Small intestine (tissue), 7 donors: ENCODE measurements at regions not wholly inside any gene's neighbourhood (a gene's known extent, or its start where the extent isn't known, plus 50 kb on each side); places are given as distances from the start of the nearest gene placed in this dataset.

ENCODE experiments used
- DNase-seq, 2 donors: peaks; one replicate each; pipeline versions ENCODE4 v3.0.0 to v3.0.0-alpha.2; 2013
- FAIRE-seq: peaks from 2 replicates; lab custom pipeline; 2012; peaks lifted over from hg19 to GRCh38; lab: Jason Lieb, UNC
- H3K27ac ChIP-seq, 3 donors: one replicate each; pipeline ENCODE4 v1.5.1; 2013; ENCODE audit warnings: low read length in 2 of 3, mild to moderate bottlenecking in 2 of 3, control low read depth in 1 of 3, inconsistent platforms in 1 of 3, low read depth in 1 of 3, moderate library complexity in 1 of 3
- H3K27me3 ChIP-seq, 3 donors: one replicate each; pipeline ENCODE4 v1.6.1; 2013; ENCODE audit warnings: low read length in 3 of 3, inconsistent platforms in 1 of 3; ENCODE audit not compliant: control insufficient read depth in 3 of 3, insufficient read depth in 3 of 3
- H3K36me3 ChIP-seq, 3 donors: one replicate each; pipeline ENCODE4 v1.6.1; 2013; ENCODE audit warnings: low read length in 3 of 3, inconsistent platforms in 1 of 3, low read depth in 1 of 3, mild to moderate bottlenecking in 1 of 3, moderate library complexity in 1 of 3; ENCODE audit not compliant: control insufficient read depth in 3 of 3, insufficient read depth in 2 of 3
- H3K4me1 ChIP-seq, 3 donors: one replicate each; pipeline ENCODE4 v1.6.1; 2013; ENCODE audit warnings: low read length in 2 of 3, inconsistent platforms in 1 of 3, low read depth in 1 of 3, mild to moderate bottlenecking in 1 of 3, moderate library complexity in 1 of 3; ENCODE audit not compliant: control insufficient read depth in 3 of 3, insufficient read depth in 2 of 3
- H3K4me3 ChIP-seq, 3 donors: one replicate each; pipeline ENCODE4 v1.5.1; 2013; ENCODE audit warnings: low read length in 3 of 3, control low read depth in 1 of 3, inconsistent platforms in 1 of 3, low read depth in 1 of 3, mild to moderate bottlenecking in 1 of 3, moderate library complexity in 1 of 3
- H3K9me3 ChIP-seq, 2 donors: one replicate each; pipeline ENCODE4 v1.6.1; 2013; ENCODE audit warnings: low read depth in 1 of 2, low read length in 1 of 2; ENCODE audit not compliant: control insufficient read depth in 2 of 2, insufficient read depth in 1 of 2
- WGBS, 3 donors: extraction: QIAGEN DNeasy Blood & Tissue Kit; methylation state at CpG; one replicate each; pipeline ENCODE4 v1.1.7; 2013; 5-methylcytosine and 5-hydroxymethylcytosine counted together
- donor health status: healthy with polysubstance abuse.
- donor health status: control.
- donor health status: control.
- donor health status: Bipolar disorder and iron deficiency.
- donor health status: healthy.

GRCh38 chr3:166123088-166123487 is 285.9 kb upstream of the BCHE start:
- Histone ChIP-seq H3K4me1 (no peaks in the 10 kb centered on the region), H3K4me3 (no peak overlapping the region), H3K36me3 (no peaks in the 10 kb centered on the region), H3K9me3 (no peaks in the 10 kb centered on the region), H3K27ac (no peak overlapping the region), H3K27me3 (no peaks in the 10 kb centered on the region)
- FAIRE-seq (no peak), DNase-seq (no peak)

- no peak for DNase-seq
- Histone ChIP-seq H3K27ac (no peak overlapping the region), H3K9me3 (no peaks in the 10 kb centered on the region), H3K36me3 (no peaks in the 10 kb centered on the region), H3K27me3 (no peaks in the 10 kb centered on the region), H3K4me1 (no peaks in the 10 kb centered on the region), H3K4me3 (no peak overlapping the region)
- FAIRE-seq: no peak
- 9 to 33% (median 15%) methylated on average over 2 of the region's 2 CpGs for WGBS, 3 donors
These were observed 280.8 kb upstream of the BCHE start for GRCh38 chr3:166118049-166118448.

DNA sequence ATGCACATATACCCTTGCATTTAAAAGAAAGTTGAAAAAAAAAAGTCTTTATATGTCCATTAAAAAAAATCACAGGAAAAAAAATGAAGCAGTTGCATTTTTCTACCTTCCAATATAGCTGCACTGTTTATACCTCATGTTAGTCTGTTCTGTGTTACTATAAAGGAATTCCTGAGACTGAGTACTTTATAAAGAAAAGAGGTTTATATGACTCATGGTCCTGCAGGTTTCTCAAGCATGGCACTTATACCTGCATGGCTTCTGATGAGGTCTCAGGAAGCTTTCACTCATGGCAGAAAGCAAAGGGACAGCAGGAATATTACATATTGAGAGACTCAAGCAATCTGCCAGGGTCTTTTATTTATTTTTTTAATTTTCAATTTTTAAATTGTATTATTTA is 277.2 kb upstream of the BCHE start:
- Histone ChIP-seq H3K9me3 (no peaks in the 10 kb centered on the region), H3K27ac (no peak overlapping the region), H3K27me3 (no peaks in the 10 kb centered on the region), H3K4me1 (no peaks in the 10 kb centered on the region), H3K36me3 (no peaks in the 10 kb centered on the region), H3K4me3 (no peak overlapping the region)
- DNase-seq (no peak), FAIRE-seq (no peak)

- no peak overlapping the region for H3K4me3 ChIP-seq
- 74 to 91% (median 88%) methylated on average over 2 of the region's 2 CpGs for WGBS, 3 donors
- H3K27ac ChIP-seq: no peak overlapping the region
- DNase-seq: no peak
- FAIRE-seq: no peak
- H3K9me3 ChIP-seq: no peaks in the 10 kb centered on the region
- H3K4me1 ChIP-seq: no peaks in the 10 kb centered on the region
- no peaks in the 10 kb centered on the region for H3K36me3 ChIP-seq
- H3K27me3 ChIP-seq: no peaks in the 10 kb centered on the region
These were observed 274.3 kb upstream of the BCHE start for GRCh38 chr3:166111562-166111961.

DNA sequence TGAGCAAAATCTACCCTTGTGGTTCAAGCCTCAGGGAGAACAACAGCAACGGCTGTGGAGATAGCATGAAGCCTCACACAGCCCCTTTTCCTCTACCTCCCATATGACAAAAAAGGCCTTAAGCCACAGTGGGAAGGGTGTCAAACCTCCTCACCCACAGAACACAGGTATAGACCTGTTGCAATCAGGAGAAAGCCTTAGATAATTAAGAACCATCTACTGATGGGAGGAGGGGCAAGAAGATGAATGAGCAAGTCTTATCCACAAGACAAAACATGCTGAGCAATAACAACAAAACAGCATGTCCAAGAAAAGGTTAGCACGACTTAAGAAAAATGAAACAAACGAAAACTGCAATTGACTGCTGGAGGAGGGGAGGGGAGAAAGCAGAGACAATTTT is 272.9 kb upstream of the BCHE start:
- 64 to 74% (median 70%) methylated on average over 3 of the region's 3 CpGs for WGBS, 3 donors
- Histone ChIP-seq H3K27ac (no peak overlapping the region), H3K9me3 (no peaks in the 10 kb centered on the region), H3K4me1 (no peaks in the 10 kb centered on the region), H3K4me3 (no peak overlapping the region), H3K27me3 (no peaks in the 10 kb centered on the region), H3K36me3 (no peaks in the 10 kb centered on the region)
- no peak for FAIRE-seq
- no peak for DNase-seq

GRCh38 chr3:166104938-166105337 is 267.7 kb upstream of the BCHE start:
- no peak overlapping the region for H3K4me3 ChIP-seq
- H3K27me3 ChIP-seq: no peaks in the 10 kb centered on the region
- FAIRE-seq (no peak), DNase-seq (no peak)
- H3K9me3 ChIP-seq: no peaks in the 10 kb centered on the region
- no peaks in the 10 kb centered on the region for H3K4me1 ChIP-seq
- H3K36me3 ChIP-seq: no peaks in the 10 kb centered on the region
- no peak overlapping the region for H3K27ac ChIP-seq

DNA sequence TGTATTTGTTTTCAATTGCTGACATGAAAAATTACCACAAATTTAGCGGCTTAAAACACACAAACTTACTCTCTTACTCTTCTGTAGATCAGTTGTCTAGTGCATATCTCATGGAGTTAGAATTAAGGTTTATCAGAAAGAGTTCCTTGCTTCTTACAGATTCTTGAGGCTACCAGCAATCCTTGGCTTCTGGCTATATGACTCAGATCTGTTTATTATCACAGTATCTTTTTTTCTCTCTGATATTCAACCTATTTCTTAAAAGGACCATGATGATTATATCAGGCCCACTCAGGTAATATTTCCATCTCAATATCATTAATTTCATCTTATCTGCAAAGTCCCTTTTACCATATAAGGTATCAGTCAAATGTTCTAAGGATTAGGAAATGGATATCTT is 263.5 kb upstream of the BCHE start:
- Histone ChIP-seq H3K4me1 (no peaks in the 10 kb centered on the region), H3K27me3 (no peaks in the 10 kb centered on the region), H3K36me3 (no peaks in the 10 kb centered on the region), H3K4me3 (no peak overlapping the region), H3K27ac (no peak overlapping the region), H3K9me3 (no peaks in the 10 kb centered on the region)
- WGBS, 3 donors: 83 to 91% (median 87%) methylated on average over 1 of the region's 1 CpG
- FAIRE-seq: no peak
- DNase-seq: no peak

- H3K4me3 ChIP-seq: no peak overlapping the region
- H3K27ac ChIP-seq: no peak overlapping the region
- no peak for DNase-seq
- no peak for FAIRE-seq
- no peaks in the 10 kb centered on the region for H3K36me3 ChIP-seq
- no peaks in the 10 kb centered on the region for H3K4me1 ChIP-seq
- H3K27me3 ChIP-seq: no peaks in the 10 kb centered on the region
- H3K9me3 ChIP-seq: no peaks in the 10 kb centered on the region
- 51 to 64% (median 63%) methylated on average over 3 of the region's 3 CpGs for WGBS, 3 donors
These were observed 252.4 kb upstream of the BCHE start for GRCh38 chr3:166089575-166089974.

GRCh38 chr3:166085164-166085856 is 248.1 kb upstream of the BCHE start:
- FAIRE-seq: no peak
- 74 to 81% (median 78%) methylated on average over 4 of the region's 4 CpGs for WGBS, 3 donors

More at GRCh38 chr3:166085164-166085856, 248.1 kb upstream of the BCHE start:
- H3K36me3 ChIP-seq: no peaks in the 10 kb centered on the region
- no peaks in the 10 kb centered on the region for H3K27me3 ChIP-seq
- DNase-seq: no peak
- no peak overlapping the region for H3K27ac ChIP-seq
- no peaks in the 10 kb centered on the region for H3K4me1 ChIP-seq
- no peaks in the 10 kb centered on the region for H3K9me3 ChIP-seq
- H3K4me3 ChIP-seq: no peak overlapping the region
